HG02973 (cell line): ENCODE measurements at regions not wholly inside any gene's neighbourhood (a gene's known extent, or its start where the extent isn't known, plus 50 kb on each side); places are given as distances from the start of the nearest gene placed in this dataset.

Experiments
- ATAC-seq: cut with Tn5 transposase; IDR thresholded peaks from one replicate; pipeline ENCODE4 v1.9.1; 2021; ENCODE audit warnings: moderate library complexity; ENCODE audit not compliant: unreplicated experiment

- no peak for ATAC-seq
Observed at GRCh38 chr18:59760212-59760611, 63.0 kb upstream of the CCBE1 start.

DNA sequence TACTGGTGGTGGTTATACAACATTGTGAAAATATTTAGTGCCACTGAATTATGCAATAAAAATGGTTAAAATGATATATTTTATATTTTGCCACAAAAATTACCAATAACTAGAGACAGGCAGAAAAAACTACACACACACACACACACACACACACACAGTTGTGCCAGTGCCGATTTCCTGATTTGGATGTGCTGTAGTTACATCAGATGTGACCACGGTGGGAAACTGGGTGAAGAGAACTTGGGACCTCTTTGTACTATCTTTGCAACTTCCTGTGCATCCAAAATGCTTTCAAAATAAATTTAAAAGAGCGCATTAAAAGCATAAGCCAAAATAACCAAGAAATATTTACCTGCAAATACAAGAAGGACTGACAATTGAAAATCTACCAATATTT, 61.6 kb upstream of the CCBE1 start:
- no peak for ATAC-seq

GRCh38 chr18:59758106-59758505, 60.9 kb upstream of the CCBE1 start:
- no peak for ATAC-seq

- ATAC-seq, result no peak
Observed at GRCh38 chr18:59752666-59753065, 55.4 kb upstream of the CCBE1 start.

DNA sequence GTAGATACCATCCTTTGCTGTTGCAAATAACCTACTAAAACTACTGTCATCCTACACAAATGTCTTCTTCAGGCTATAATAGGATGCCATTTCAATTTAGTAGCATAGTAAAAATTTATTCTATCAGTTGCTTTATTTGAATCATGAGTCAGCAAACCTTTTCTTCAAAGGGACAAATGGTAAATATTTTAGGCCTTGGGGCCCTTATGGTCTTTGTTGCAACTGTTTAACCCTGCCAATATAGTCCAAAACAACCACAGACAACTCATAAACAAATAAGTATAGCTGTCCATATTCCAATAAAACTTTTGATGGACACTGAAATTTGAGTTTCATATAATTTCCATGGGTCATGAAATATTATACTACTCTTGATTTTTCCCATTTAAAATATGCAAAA, 54.0 kb upstream of the CCBE1 start:
- no peak for ATAC-seq

GRCh38 chr18:59748628-59749360, 51.6 kb upstream of the CCBE1 start:
- ATAC-seq, result no peak
